ENCODE measurements at regions not wholly inside any gene's neighbourhood (a gene's known extent, or its start where the extent isn't known, plus 50 kb on each side); places are given as distances from the start of the nearest gene placed in this dataset.
"Not testable (repeated sequence)": the region's sequence is repeated elsewhere in the genome, so short reads cannot be mapped to it uniquely, and the experiment has no call there.

GRCh38 chr3:4908433-4909156 is 70.6 kb upstream of the BHLHE40 start:
- no peak for ATAC-seq
- no peak for DNase-seq
- H3K4me3 ChIP-seq, result no peak overlapping the region
- intact Hi-C loops (cut with DNase I), result loop anchor here in 1 of 10 donors (10.0 kb wide), 1 partner anchor 46 kb away; no protein-coding TSS in a partner anchor
- peaks cover 0 to 3% (median 0%) of the 10 kb centered on the region in 11 donors for H3K9me3 ChIP-seq
- WGBS, 2 donors, result 91% methylated on average over 8 of the region's 8 CpGs
- H3K27ac ChIP-seq, result no peak overlapping the region
- no peaks in the 10 kb centered on the region for H3K27me3 ChIP-seq
- no peaks in the 10 kb centered on the region for H3K36me3 ChIP-seq
- H3K4me1 ChIP-seq, result peaks cover 0 to 15% (median 0%) of the 10 kb centered on the region in 9 donors
- TF ChIP-seq, protein P1, sequence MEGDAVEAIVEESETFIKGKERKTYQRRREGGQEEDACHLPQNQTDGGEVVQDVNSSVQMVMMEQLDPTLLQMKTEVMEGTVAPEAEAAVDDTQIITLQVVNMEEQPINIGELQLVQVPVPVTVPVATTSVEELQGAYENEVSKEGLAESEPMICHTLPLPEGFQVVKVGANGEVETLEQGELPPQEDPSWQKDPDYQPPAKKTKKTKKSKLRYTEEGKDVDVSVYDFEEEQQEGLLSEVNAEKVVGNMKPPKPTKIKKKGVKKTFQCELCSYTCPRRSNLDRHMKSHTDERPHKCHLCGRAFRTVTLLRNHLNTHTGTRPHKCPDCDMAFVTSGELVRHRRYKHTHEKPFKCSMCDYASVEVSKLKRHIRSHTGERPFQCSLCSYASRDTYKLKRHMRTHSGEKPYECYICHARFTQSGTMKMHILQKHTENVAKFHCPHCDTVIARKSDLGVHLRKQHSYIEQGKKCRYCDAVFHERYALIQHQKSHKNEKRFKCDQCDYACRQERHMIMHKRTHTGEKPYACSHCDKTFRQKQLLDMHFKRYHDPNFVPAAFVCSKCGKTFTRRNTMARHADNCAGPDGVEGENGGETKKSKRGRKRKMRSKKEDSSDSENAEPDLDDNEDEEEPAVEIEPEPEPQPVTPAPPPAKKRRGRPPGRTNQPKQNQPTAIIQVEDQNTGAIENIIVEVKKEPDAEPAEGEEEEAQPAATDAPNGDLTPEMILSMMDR (IDR thresholded peaks at IDR 0.05), result no peak

- no peak for DNase-seq
- H3K4me1 ChIP-seq, result no peaks in the 10 kb centered on the region
- no peaks in the 10 kb centered on the region for H3K36me3 ChIP-seq
- H3K27me3 ChIP-seq, result no peaks in the 10 kb centered on the region
- H3K4me3 ChIP-seq, result no peak overlapping the region
- 89 to 91% methylated on average over 5 of the region's 5 CpGs for WGBS, 2 donors
- TF ChIP-seq, protein P1 (IDR thresholded peaks at IDR 0.05), result no peak
- no peak for ATAC-seq
- peaks cover 0 to 7% (median 0%) of the 10 kb centered on the region in 11 donors for H3K9me3 ChIP-seq
- intact Hi-C loops (cut with DNase I), result loop anchor here in 1 of 10 donors (5.0 kb wide), 1 partner anchor 38 kb away; no protein-coding TSS in a partner anchor
- no peak overlapping the region for H3K27ac ChIP-seq
Measured at GRCh38 chr3:4914464-4914863, 64.8 kb upstream of the BHLHE40 start.

- DNase-seq; ATAC-seq; H3K27ac ChIP-seq; H3K27me3 ChIP-seq; H3K9me3 ChIP-seq; H3K36me3 ChIP-seq; H3K4me1 ChIP-seq; intact Hi-C loops (cut with DNase I); H3K4me3 ChIP-seq: not testable (repeated sequence)
- 86 to 100% methylated on average over 1 of the region's 2 CpGs for WGBS, 2 donors
Measured at GRCh38 chr3:4921589-4921988, 57.6 kb upstream of the BHLHE40 start.

DNA sequence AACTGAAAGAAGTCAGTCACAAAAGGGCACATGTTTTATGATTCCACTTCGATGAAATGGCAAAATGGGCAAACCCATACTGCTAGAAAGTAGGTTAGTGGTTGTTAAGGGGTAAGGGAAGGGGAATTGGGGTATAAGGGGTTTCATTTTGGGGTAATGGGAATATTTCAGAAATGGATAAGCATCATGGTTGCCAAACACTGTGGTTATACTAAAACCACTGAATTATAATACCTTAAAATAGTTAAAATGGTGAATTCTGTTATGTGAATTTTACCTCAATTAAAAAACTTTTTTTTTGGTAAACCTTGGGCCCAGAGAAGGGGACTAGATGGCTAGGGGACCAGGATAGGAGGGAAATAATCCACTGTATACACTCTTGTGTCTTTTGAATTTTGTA is 52.3 kb upstream of the BHLHE40 start:
- Histone ChIP-seq H3K4me3 (no peak overlapping the region), H3K27me3 (no peaks in the 10 kb centered on the region), H3K27ac (no peak overlapping the region), H3K9me3 (no peaks in the 10 kb centered on the region), H3K36me3 (no peaks in the 10 kb centered on the region), H3K4me1 (no peaks in the 10 kb centered on the region)
- TF ChIP-seq, protein P1 (IDR thresholded peaks at IDR 0.05), result no peak
- intact Hi-C loops (cut with DNase I), result no loop called here
- DNase-seq (no peak), ATAC-seq (no peak)
- 93 to 94% methylated on average over 1 of the region's 1 CpG for WGBS, 2 donors

- Histone ChIP-seq H3K4me3 (no peak overlapping the region), H3K27me3 (no peaks in the 10 kb centered on the region), H3K27ac (peak overlapping the region in 2 of 10 donors; percentile 37), H3K36me3 (no peaks in the 10 kb centered on the region), H3K9me3 (no peaks in the 10 kb centered on the region), H3K4me1 (no peaks in the 10 kb centered on the region)
- DNase-seq (no peak), ATAC-seq (peak in 5 of 8 donors; percentile 46 to 80 (median 67))
- 86 to 88% methylated on average over 7 of the region's 7 CpGs for WGBS, 2 donors
- intact Hi-C loops (cut with DNase I), result no loop called here
- TF ChIP-seq, protein P1 (IDR thresholded peaks at IDR 0.05), result no peak
Measured at GRCh38 chr3:4928277-4928789, 50.9 kb upstream of the BHLHE40 start.

Measured in heart right ventricle (tissue), 16 donors.